ENCODE measurements at regions not wholly inside any gene's neighbourhood (a gene's known extent, or its start where the extent isn't known, plus 50 kb on each side); places are given as distances from the start of the nearest gene placed in this dataset.

GRCh38 chr3:3745693-3746092 lies 53.5 kb upstream of the LRRN1 start:
- intact Hi-C loops (cut with micrococcal nuclease) = no loop called here
- no peaks in the 10 kb centered on the region for H3K27me3 ChIP-seq (ENCODE audit: insufficient read depth, low read length)
- Mint-ChIP-seq H3K4me3 (no peak overlapping the region), H3K27me3 (peaks cover 0 to 1% of the 10 kb centered on the region in 2 donors), H3K4me1 (no peaks in the 10 kb centered on the region), H3K27ac (no peak overlapping the region), H3K9me3 (peaks cover 0 to 4% (median 0%) of the 10 kb centered on the region in 8 donors), H3K36me3 (peaks cover 0 to 5% of the 10 kb centered on the region in 2 donors)
- ChIA-PET CTCF (ENCODE audit: partially characterized antibody) (no interaction called here), POLR2A (ENCODE audit: partially characterized antibody) (no interaction called here)
- no peak overlapping the region for H3K4me3 ChIP-seq (ENCODE audit: low read length in 2 of 2)
- no peak overlapping the region for H3K27ac ChIP-seq (ENCODE audit: low read depth, low read length)
- no peaks in the 10 kb centered on the region for H3K4me1 ChIP-seq (ENCODE audit: insufficient read depth, low read length)
- no peaks in the 10 kb centered on the region for H3K9me3 ChIP-seq (ENCODE audit: control insufficient read depth in 1 of 2, low read length in 2 of 2)
- DNase-seq = no peak
- H3K36me3 ChIP-seq (ENCODE audit: insufficient read depth, low read length) = no peaks in the 10 kb centered on the region

GRCh38 chr3:3744826-3745225 lies 54.4 kb upstream of the LRRN1 start:
- ChIA-PET CTCF (ENCODE audit: partially characterized antibody) (no interaction called here), POLR2A (ENCODE audit: partially characterized antibody) (no interaction called here)
- Histone ChIP-seq H3K4me3 (ENCODE audit: low read length in 2 of 2) (no peak overlapping the region), H3K9me3 (ENCODE audit: control insufficient read depth in 1 of 2, low read length in 2 of 2) (no peaks in the 10 kb centered on the region), H3K36me3 (ENCODE audit: insufficient read depth, low read length) (no peaks in the 10 kb centered on the region), H3K27ac (ENCODE audit: low read depth, low read length) (no peak overlapping the region), H3K27me3 (ENCODE audit: insufficient read depth, low read length) (no peaks in the 10 kb centered on the region), H3K4me1 (ENCODE audit: insufficient read depth, low read length) (no peaks in the 10 kb centered on the region)
- peaks cover 0 to 1% of the 10 kb centered on the region in 2 donors for H3K27me3 Mint-ChIP-seq
- H3K36me3 Mint-ChIP-seq = peaks cover 0 to 5% of the 10 kb centered on the region in 2 donors
- H3K4me1 Mint-ChIP-seq = no peaks in the 10 kb centered on the region
- H3K4me3 Mint-ChIP-seq = no peak overlapping the region
- intact Hi-C loops (cut with micrococcal nuclease) = no loop called here
- DNase-seq = no peak
- no peak overlapping the region for H3K27ac Mint-ChIP-seq
- H3K9me3 Mint-ChIP-seq = peaks cover 0 to 4% (median 0%) of the 10 kb centered on the region in 8 donors

- Mint-ChIP-seq H3K4me1 (no peaks in the 10 kb centered on the region), H3K4me3 (no peak overlapping the region), H3K9me3 (peaks cover 0 to 2% (median 0%) of the 10 kb centered on the region in 8 donors), H3K27me3 (peaks cover 0 to 1% of the 10 kb centered on the region in 2 donors), H3K36me3 (peaks cover 0 to 2% of the 10 kb centered on the region in 2 donors), H3K27ac (no peak overlapping the region)
- POLR2A ChIA-PET (ENCODE audit: partially characterized antibody) = no interaction called here
- DNase-seq = no peak
- Histone ChIP-seq H3K4me1 (ENCODE audit: insufficient read depth, low read length) (no peaks in the 10 kb centered on the region), H3K27me3 (ENCODE audit: insufficient read depth, low read length) (no peaks in the 10 kb centered on the region), H3K4me3 (ENCODE audit: low read length in 2 of 2) (no peak overlapping the region), H3K36me3 (ENCODE audit: insufficient read depth, low read length) (no peaks in the 10 kb centered on the region), H3K9me3 (ENCODE audit: control insufficient read depth in 1 of 2, low read length in 2 of 2) (no peaks in the 10 kb centered on the region), H3K27ac (ENCODE audit: low read depth, low read length) (no peak overlapping the region)
- CTCF ChIA-PET (ENCODE audit: partially characterized antibody) = no interaction called here
- intact Hi-C loops (cut with micrococcal nuclease) = no loop called here
These were observed 55.5 kb upstream of the LRRN1 start for GRCh38 chr3:3743754-3744153.

- peaks cover 0 to 2% (median 0%) of the 10 kb centered on the region in 8 donors for H3K9me3 Mint-ChIP-seq
- no peak overlapping the region for H3K27ac Mint-ChIP-seq
- H3K36me3 ChIP-seq (ENCODE audit: insufficient read depth, low read length) = no peaks in the 10 kb centered on the region
- no peak overlapping the region for H3K4me3 Mint-ChIP-seq
- no peaks in the 10 kb centered on the region for H3K9me3 ChIP-seq (ENCODE audit: control insufficient read depth in 1 of 2, low read length in 2 of 2)
- no peak overlapping the region for H3K4me3 ChIP-seq (ENCODE audit: low read length in 2 of 2)
- no peaks in the 10 kb centered on the region for H3K27me3 ChIP-seq (ENCODE audit: insufficient read depth, low read length)
- no peaks in the 10 kb centered on the region for H3K36me3 Mint-ChIP-seq
- no peaks in the 10 kb centered on the region for H3K4me1 Mint-ChIP-seq
- H3K27ac ChIP-seq (ENCODE audit: low read depth, low read length) = no peak overlapping the region
- no peaks in the 10 kb centered on the region for H3K4me1 ChIP-seq (ENCODE audit: insufficient read depth, low read length)
- no peak for DNase-seq
- ChIA-PET POLR2A (ENCODE audit: partially characterized antibody) (no interaction called here), CTCF (ENCODE audit: partially characterized antibody) (no interaction called here)
- intact Hi-C loops (cut with micrococcal nuclease) = no loop called here
- H3K27me3 Mint-ChIP-seq = peaks cover 0 to 1% of the 10 kb centered on the region in 2 donors
These were observed 59.2 kb upstream of the LRRN1 start for GRCh38 chr3:3740061-3740460.

GRCh38 chr3:3739330-3740060 lies 59.7 kb upstream of the LRRN1 start:
- CTCF ChIA-PET (ENCODE audit: partially characterized antibody) = no interaction called here
- peaks cover 0 to 1% of the 10 kb centered on the region in 2 donors for H3K27me3 Mint-ChIP-seq
- Histone ChIP-seq H3K27ac (ENCODE audit: low read depth, low read length) (no peak overlapping the region), H3K27me3 (ENCODE audit: insufficient read depth, low read length) (no peaks in the 10 kb centered on the region), H3K9me3 (ENCODE audit: control insufficient read depth in 1 of 2, low read length in 2 of 2) (no peaks in the 10 kb centered on the region), H3K4me1 (ENCODE audit: insufficient read depth, low read length) (no peaks in the 10 kb centered on the region), H3K36me3 (ENCODE audit: insufficient read depth, low read length) (no peaks in the 10 kb centered on the region), H3K4me3 (ENCODE audit: low read length in 2 of 2) (no peak overlapping the region)
- H3K36me3 Mint-ChIP-seq = no peaks in the 10 kb centered on the region
- no peak for DNase-seq
- H3K9me3 Mint-ChIP-seq = peaks cover 0 to 2% (median 0%) of the 10 kb centered on the region in 8 donors
- POLR2A ChIA-PET (ENCODE audit: partially characterized antibody) = no interaction called here
- intact Hi-C loops (cut with micrococcal nuclease) = no loop called here
- H3K4me1 Mint-ChIP-seq = no peaks in the 10 kb centered on the region
- H3K27ac Mint-ChIP-seq = no peak overlapping the region
- H3K4me3 Mint-ChIP-seq = no peak overlapping the region

GRCh38 chr3:3737531-3737930 lies 61.7 kb upstream of the LRRN1 start:
- CTCF ChIA-PET (ENCODE audit: partially characterized antibody) = no interaction called here
- intact Hi-C loops (cut with micrococcal nuclease) = no loop called here

GRCh38 chr3:3735919-3736318 lies 63.3 kb upstream of the LRRN1 start:
- Histone ChIP-seq H3K36me3 (ENCODE audit: insufficient read depth, low read length) (no peaks in the 10 kb centered on the region), H3K4me3 (ENCODE audit: low read length in 2 of 2) (no peak overlapping the region), H3K9me3 (ENCODE audit: control insufficient read depth in 1 of 2, low read length in 2 of 2) (no peaks in the 10 kb centered on the region), H3K27me3 (ENCODE audit: insufficient read depth, low read length) (no peaks in the 10 kb centered on the region), H3K27ac (ENCODE audit: low read depth, low read length) (no peak overlapping the region), H3K4me1 (ENCODE audit: insufficient read depth, low read length) (no peaks in the 10 kb centered on the region)
- intact Hi-C loops (cut with micrococcal nuclease) = no loop called here
- CTCF ChIA-PET (ENCODE audit: partially characterized antibody) = interaction anchor here (1.2 kb wide), 1 partner anchor 9 kb away, joined by 3 read pairs; no protein-coding TSS in a partner anchor
- H3K27me3 Mint-ChIP-seq = no peaks in the 10 kb centered on the region
- POLR2A ChIA-PET (ENCODE audit: partially characterized antibody) = no interaction called here
- no peaks in the 10 kb centered on the region for H3K36me3 Mint-ChIP-seq
- H3K9me3 Mint-ChIP-seq = peaks cover 0 to 2% (median 0%) of the 10 kb centered on the region in 8 donors
- no peak overlapping the region for H3K27ac Mint-ChIP-seq
- no peaks in the 10 kb centered on the region for H3K4me1 Mint-ChIP-seq
- no peak overlapping the region for H3K4me3 Mint-ChIP-seq
- DNase-seq = no peak

More at GRCh38 chr3:3737531-3737930, 61.7 kb upstream of the LRRN1 start:
- Mint-ChIP-seq H3K27me3 (peaks cover 0 to 1% of the 10 kb centered on the region in 2 donors), H3K36me3 (no peaks in the 10 kb centered on the region), H3K4me3 (no peak overlapping the region), H3K4me1 (no peaks in the 10 kb centered on the region), H3K27ac (no peak overlapping the region), H3K9me3 (peaks cover 0 to 2% (median 0%) of the 10 kb centered on the region in 8 donors)
- H3K9me3 ChIP-seq (ENCODE audit: control insufficient read depth in 1 of 2, low read length in 2 of 2) = no peaks in the 10 kb centered on the region
- H3K27me3 ChIP-seq (ENCODE audit: insufficient read depth, low read length) = no peaks in the 10 kb centered on the region
- H3K36me3 ChIP-seq (ENCODE audit: insufficient read depth, low read length) = no peaks in the 10 kb centered on the region
- DNase-seq = no peak
- no peak overlapping the region for H3K4me3 ChIP-seq (ENCODE audit: low read length in 2 of 2)
- no peaks in the 10 kb centered on the region for H3K4me1 ChIP-seq (ENCODE audit: insufficient read depth, low read length)
- H3K27ac ChIP-seq (ENCODE audit: low read depth, low read length) = no peak overlapping the region
- POLR2A ChIA-PET (ENCODE audit: partially characterized antibody) = no interaction called here

All from CD4-positive, alpha-beta memory T cell (primary cell).